Karpas-422 (cell line): ENCODE measurements at regions not wholly inside any gene's neighbourhood (a gene's known extent, or its start where the extent isn't known, plus 50 kb on each side); places are given as distances from the start of the nearest gene placed in this dataset.
"Not testable (repeated sequence)": the region's sequence is repeated elsewhere in the genome, so short reads cannot be mapped to it uniquely, and the experiment has no call there.

Experiments
- DNase-seq: peaks from one replicate; pipeline ENCODE4 v3.0.0-alpha.2; 2015
- H2AFZ ChIP-seq: fragments of 200-600 bp; sonication (generic); 2 replicates; pipeline ENCODE4 v1.6.1; 2014; ENCODE audit warnings: antibody characterized with exemption, low read length, mixed read lengths
- H3K27ac ChIP-seq: fragments of 200-600 bp; sonication (generic); 2 replicates; pipeline ENCODE4 v1.5.1; 2014; ENCODE audit warnings: mild to moderate bottlenecking, low read length, moderate library complexity
- H3K27me3 ChIP-seq: fragments of 200-600 bp; sonication (generic); 2 replicates; pipeline ENCODE4 v1.6.1; 2014; ENCODE audit warnings: low read length, mixed read lengths
- H3K36me3 ChIP-seq: fragments of 200-600 bp; sonication (generic); 2 replicates; pipeline ENCODE4 v1.6.1; 2014; ENCODE audit warnings: low read length, mixed read lengths; ENCODE audit not compliant: insufficient read depth
- H3K4me1 ChIP-seq: fragments of 200-600 bp; sonication (generic); 2 replicates; pipeline ENCODE4 v1.6.1; 2014; ENCODE audit warnings: mild to moderate bottlenecking, low read length, mixed read lengths
- H3K4me2 ChIP-seq: fragments of 200-600 bp; sonication (generic); 2 replicates; pipeline ENCODE4 v1.6.1; 2014; ENCODE audit warnings: low read length, low read depth, mild to moderate bottlenecking; ENCODE audit not compliant: poor library complexity, severe bottlenecking
- H3K4me3 ChIP-seq: fragments of 200-600 bp; sonication (generic); 2 replicates; pipeline ENCODE4 v1.5.1; 2014; ENCODE audit warnings: mild to moderate bottlenecking, antibody characterized with exemption, low read length, mixed read lengths
- H3K79me2 ChIP-seq: fragments of 200-600 bp; sonication (generic); 2 replicates; pipeline ENCODE4 v1.6.1; 2014; ENCODE audit warnings: mild to moderate bottlenecking, low read length, mixed read lengths
- H3K9ac ChIP-seq: fragments of 200-600 bp; sonication (generic); 2 replicates; pipeline ENCODE4 v1.6.0; 2014; ENCODE audit warnings: low read length
- H3K9me2 ChIP-seq: fragments of 200-600 bp; sonication (generic), shearing (Covaris generic); replicated peaks from 2 replicates; pipeline ENCODE4 v1.6.0; 2014; ENCODE audit warnings: mild to moderate bottlenecking, low read length, moderate library complexity; ENCODE audit not compliant: insufficient read depth
- H3K9me3 ChIP-seq: fragments of 300-700, 200-600 bp; sonication (generic); 2 replicates; pipeline ENCODE4 v1.6.1; 2014; ENCODE audit warnings: low read length, mixed read lengths
- H4K20me1 ChIP-seq: fragments of 200-600 bp; sonication (generic); 2 replicates; pipeline ENCODE4 v1.6.1; 2014; ENCODE audit warnings: mild to moderate bottlenecking, antibody characterized with exemption, low read length, low read depth; ENCODE audit not compliant: insufficient read depth

- Histone ChIP-seq H3K9ac (no peak overlapping the region), H3K36me3 (no peaks in the 10 kb centered on the region), H3K4me1 (no peaks in the 10 kb centered on the region), H3K9me3 (no peaks in the 10 kb centered on the region), H4K20me1 (no peaks in the 10 kb centered on the region), H3K4me3 (no peak overlapping the region), H3K9me2 (no peaks in the 10 kb centered on the region), H2AFZ (no peak overlapping the region), H3K27me3 (no peaks in the 10 kb centered on the region), H3K79me2 (no peaks in the 10 kb centered on the region), H3K4me2 (no peak overlapping the region), H3K27ac (no peak overlapping the region)
- DNase-seq, result no peak
Observed at GRCh38 chr5:36452424-36453006, 150.8 kb upstream of the RANBP3L start.

GRCh38 chr5:36457511-36458270 lies 148.7 kb upstream of the SLC1A3 start:
- Histone ChIP-seq H3K4me3 (no peak overlapping the region), H3K9me3 (no peaks in the 10 kb centered on the region), H3K4me2 (no peak overlapping the region), H3K27ac (no peak overlapping the region), H3K9ac (no peak overlapping the region), H3K79me2 (no peaks in the 10 kb centered on the region), H3K9me2 (no peaks in the 10 kb centered on the region), H4K20me1 (no peaks in the 10 kb centered on the region), H2AFZ (no peak overlapping the region), H3K36me3 (no peaks in the 10 kb centered on the region), H3K4me1 (no peaks in the 10 kb centered on the region), H3K27me3 (no peaks in the 10 kb centered on the region)
- no peak for DNase-seq

GRCh38 chr5:36458746-36459145 lies 147.7 kb upstream of the SLC1A3 start:
- Histone ChIP-seq H3K9me2 (no peaks in the 10 kb centered on the region), H3K4me1 (no peaks in the 10 kb centered on the region), H3K4me2 (no peak overlapping the region), H3K4me3 (no peak overlapping the region), H2AFZ (no peak overlapping the region), H3K27ac (no peak overlapping the region), H3K9me3 (no peaks in the 10 kb centered on the region), H4K20me1 (no peaks in the 10 kb centered on the region), H3K27me3 (no peaks in the 10 kb centered on the region), H3K79me2 (no peaks in the 10 kb centered on the region), H3K36me3 (no peaks in the 10 kb centered on the region), H3K9ac (no peak overlapping the region)
- no peak for DNase-seq

- no peaks in the 10 kb centered on the region for H4K20me1 ChIP-seq
- no peak overlapping the region for H3K9ac ChIP-seq
- H3K27ac ChIP-seq, result no peak overlapping the region
- H2AFZ ChIP-seq, result no peak overlapping the region
- no peaks in the 10 kb centered on the region for H3K4me1 ChIP-seq
- no peak overlapping the region for H3K4me2 ChIP-seq
- no peak overlapping the region for H3K4me3 ChIP-seq
- no peaks in the 10 kb centered on the region for H3K9me2 ChIP-seq
- no peaks in the 10 kb centered on the region for H3K9me3 ChIP-seq
- H3K79me2 ChIP-seq, result no peaks in the 10 kb centered on the region
- H3K36me3 ChIP-seq, result no peaks in the 10 kb centered on the region
- no peaks in the 10 kb centered on the region for H3K27me3 ChIP-seq
- DNase-seq, result peak; percentile 63
Observed at GRCh38 chr5:36459176-36460135, 146.9 kb upstream of the SLC1A3 start.

- Histone ChIP-seq H3K9me3 (no peaks in the 10 kb centered on the region), H3K27ac (no peak overlapping the region), H3K79me2 (no peaks in the 10 kb centered on the region), H3K27me3 (no peaks in the 10 kb centered on the region), H3K36me3 (no peaks in the 10 kb centered on the region), H3K4me1 (no peaks in the 10 kb centered on the region), H3K9me2 (no peaks in the 10 kb centered on the region), H3K4me3 (no peak overlapping the region), H3K4me2 (no peak overlapping the region), H2AFZ (no peak overlapping the region), H3K9ac (no peak overlapping the region), H4K20me1 (no peaks in the 10 kb centered on the region)
- no peak for DNase-seq
Observed at GRCh38 chr5:36462295-36463021, 143.9 kb upstream of the SLC1A3 start.

GRCh38 chr5:36475942-36476341 lies 130.5 kb upstream of the SLC1A3 start:
- not testable (repeated sequence) for H3K79me2 ChIP-seq, H3K4me3 ChIP-seq, H3K27me3 ChIP-seq, H2AFZ ChIP-seq, H3K9me2 ChIP-seq, H3K36me3 ChIP-seq, H3K4me1 ChIP-seq, H4K20me1 ChIP-seq, DNase-seq, H3K9ac ChIP-seq, H3K27ac ChIP-seq, H3K9me3 ChIP-seq, H3K4me2 ChIP-seq

GRCh38 chr5:36478646-36479317 lies 127.6 kb upstream of the SLC1A3 start:
- Histone ChIP-seq H3K9ac (no peak overlapping the region), H3K4me3 (no peak overlapping the region), H4K20me1 (no peaks in the 10 kb centered on the region), H3K4me2 (no peak overlapping the region), H3K9me2 (no peaks in the 10 kb centered on the region), H3K9me3 (no peaks in the 10 kb centered on the region), H3K4me1 (no peaks in the 10 kb centered on the region), H3K36me3 (no peaks in the 10 kb centered on the region), H3K27me3 (no peaks in the 10 kb centered on the region), H3K79me2 (no peaks in the 10 kb centered on the region), H3K27ac (no peak overlapping the region), H2AFZ (no peak overlapping the region)
- no peak for DNase-seq
